Panc1 (cell line): ENCODE measurements at regions not wholly inside any gene's neighbourhood (a gene's known extent, or its start where the extent isn't known, plus 50 kb on each side); places are given as distances from the start of the nearest gene placed in this dataset.

Experiments used
- POLR2AphosphoS5 ChIP-seq: IDR thresholded peaks from 2 replicates; pipeline ENCODE4 v1.6.1; 2012; ENCODE audit warnings: mild to moderate bottlenecking, low read depth, low read length, moderate library complexity
- TF ChIP-seq, protein P1 (sequence below): fragments of 450-650 bp; IDR thresholded peaks from 2 replicates; pipeline ENCODE4 v1.5.1; 2017; ENCODE audit warnings: mild to moderate bottlenecking

DNA sequence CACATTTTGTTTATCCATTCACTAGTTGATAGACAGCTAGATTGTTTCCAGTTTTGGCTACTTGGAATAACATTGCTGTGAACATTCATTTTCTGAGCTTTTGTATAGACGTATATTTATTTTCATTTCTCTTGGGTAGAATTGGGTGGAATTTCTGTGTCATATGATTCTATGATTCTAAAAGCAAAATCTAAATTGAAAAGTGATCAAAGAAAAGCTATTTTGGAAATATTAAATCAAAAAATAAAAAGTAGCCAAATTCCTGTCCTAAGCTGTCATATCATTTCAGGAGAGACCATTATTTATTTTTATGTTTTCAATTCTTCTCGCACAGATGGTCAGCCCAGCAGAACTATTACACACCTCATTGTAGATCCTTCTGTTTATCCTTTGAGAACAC, 229.2 kb downstream of the COL12A1 start:
- no peak for TF ChIP-seq POLR2AphosphoS5
- TF ChIP-seq, protein P1, sequence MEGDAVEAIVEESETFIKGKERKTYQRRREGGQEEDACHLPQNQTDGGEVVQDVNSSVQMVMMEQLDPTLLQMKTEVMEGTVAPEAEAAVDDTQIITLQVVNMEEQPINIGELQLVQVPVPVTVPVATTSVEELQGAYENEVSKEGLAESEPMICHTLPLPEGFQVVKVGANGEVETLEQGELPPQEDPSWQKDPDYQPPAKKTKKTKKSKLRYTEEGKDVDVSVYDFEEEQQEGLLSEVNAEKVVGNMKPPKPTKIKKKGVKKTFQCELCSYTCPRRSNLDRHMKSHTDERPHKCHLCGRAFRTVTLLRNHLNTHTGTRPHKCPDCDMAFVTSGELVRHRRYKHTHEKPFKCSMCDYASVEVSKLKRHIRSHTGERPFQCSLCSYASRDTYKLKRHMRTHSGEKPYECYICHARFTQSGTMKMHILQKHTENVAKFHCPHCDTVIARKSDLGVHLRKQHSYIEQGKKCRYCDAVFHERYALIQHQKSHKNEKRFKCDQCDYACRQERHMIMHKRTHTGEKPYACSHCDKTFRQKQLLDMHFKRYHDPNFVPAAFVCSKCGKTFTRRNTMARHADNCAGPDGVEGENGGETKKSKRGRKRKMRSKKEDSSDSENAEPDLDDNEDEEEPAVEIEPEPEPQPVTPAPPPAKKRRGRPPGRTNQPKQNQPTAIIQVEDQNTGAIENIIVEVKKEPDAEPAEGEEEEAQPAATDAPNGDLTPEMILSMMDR = no peak
